ENCODE measurements at regions not wholly inside any gene's neighbourhood (a gene's known extent, or its start where the extent isn't known, plus 50 kb on each side); places are given as distances from the start of the nearest gene placed in this dataset.
"Not testable (repeated sequence)": the region's sequence is repeated elsewhere in the genome, so short reads cannot be mapped to it uniquely, and the experiment has no call there.

GRCh38 chr16:18127033-18127432 is 209.5 kb downstream of the NPIPA8 start:
- H3K27me3 Mint-ChIP-seq; intact Hi-C loops (cut with micrococcal nuclease); H3K4me1 Mint-ChIP-seq (ENCODE audit: low read depth); H3K36me3 Mint-ChIP-seq (ENCODE audit: low read depth); H3K9me3 Mint-ChIP-seq; H3K4me3 Mint-ChIP-seq; H3K27ac Mint-ChIP-seq: not testable (repeated sequence)

GRCh38 chr16:18119092-18119491 is 217.4 kb downstream of the NPIPA8 start:
- H3K27me3 Mint-ChIP-seq; H3K4me1 Mint-ChIP-seq (ENCODE audit: low read depth); intact Hi-C loops (cut with micrococcal nuclease); H3K9me3 Mint-ChIP-seq; H3K36me3 Mint-ChIP-seq (ENCODE audit: low read depth); H3K4me3 Mint-ChIP-seq; H3K27ac Mint-ChIP-seq: not testable (repeated sequence)

- H3K27ac Mint-ChIP-seq; H3K4me1 Mint-ChIP-seq (ENCODE audit: low read depth); H3K4me3 Mint-ChIP-seq; intact Hi-C loops (cut with micrococcal nuclease); H3K27me3 Mint-ChIP-seq; H3K36me3 Mint-ChIP-seq (ENCODE audit: low read depth); H3K9me3 Mint-ChIP-seq: not testable (repeated sequence)
Observed at GRCh38 chr16:18118684-18119083, 217.9 kb downstream of the NPIPA8 start.

GRCh38 chr16:18118071-18118470 is 218.5 kb downstream of the NPIPA8 start:
- H3K4me1 Mint-ChIP-seq (ENCODE audit: low read depth); intact Hi-C loops (cut with micrococcal nuclease); H3K4me3 Mint-ChIP-seq; H3K27me3 Mint-ChIP-seq; H3K27ac Mint-ChIP-seq; H3K36me3 Mint-ChIP-seq (ENCODE audit: low read depth); H3K9me3 Mint-ChIP-seq: not testable (repeated sequence)

GRCh38 chr16:18104412-18104811 is 232.1 kb downstream of the NPIPA8 start:
- H3K9me3 Mint-ChIP-seq; H3K4me1 Mint-ChIP-seq (ENCODE audit: low read depth); intact Hi-C loops (cut with micrococcal nuclease); H3K27me3 Mint-ChIP-seq; H3K36me3 Mint-ChIP-seq (ENCODE audit: low read depth); H3K4me3 Mint-ChIP-seq; H3K27ac Mint-ChIP-seq: not testable (repeated sequence)

DNA sequence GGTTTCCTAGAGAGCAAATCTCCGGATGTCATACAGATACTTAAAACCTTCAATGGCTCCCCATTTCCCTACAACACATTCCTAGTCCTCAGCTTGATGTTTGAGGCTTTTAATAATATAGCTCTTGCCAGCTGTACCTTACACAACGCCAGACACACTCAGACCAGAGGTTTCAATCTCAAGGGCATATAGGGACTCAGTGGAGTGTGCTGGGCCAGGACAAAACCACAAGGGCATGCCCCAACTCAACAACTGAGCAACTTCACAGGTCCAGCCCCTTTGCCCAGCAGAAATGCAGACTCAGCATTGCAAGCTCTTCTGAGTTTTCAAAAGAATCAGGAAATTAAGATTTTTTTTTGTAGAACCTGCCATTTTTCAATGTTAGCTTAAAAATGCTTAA is 235.5 kb downstream of the NPIPA8 start:
- H3K27me3 Mint-ChIP-seq; intact Hi-C loops (cut with micrococcal nuclease); H3K36me3 Mint-ChIP-seq (ENCODE audit: low read depth); H3K27ac Mint-ChIP-seq; H3K9me3 Mint-ChIP-seq; H3K4me3 Mint-ChIP-seq; H3K4me1 Mint-ChIP-seq (ENCODE audit: low read depth): not testable (repeated sequence)

DNA sequence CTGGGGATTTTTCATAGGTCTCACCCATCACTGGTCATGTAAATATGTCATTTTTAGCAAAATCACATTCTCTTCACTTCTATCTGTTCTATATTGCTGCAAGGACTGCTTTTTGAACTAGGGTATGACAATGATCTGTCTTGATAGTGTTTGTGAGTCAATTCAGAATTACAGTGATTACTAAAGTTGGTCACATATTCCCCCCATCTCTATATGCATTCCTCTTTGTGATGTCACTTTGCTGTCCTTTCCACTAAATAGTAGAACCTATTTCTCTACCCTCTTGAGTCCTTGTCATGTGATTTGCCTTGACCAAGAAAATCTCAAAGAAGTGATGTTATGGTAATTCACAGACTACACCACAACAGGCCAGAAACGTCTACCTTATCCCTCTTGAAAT is 243.9 kb downstream of the NPIPA8 start:
- H3K27ac Mint-ChIP-seq; H3K4me3 Mint-ChIP-seq; H3K36me3 Mint-ChIP-seq (ENCODE audit: low read depth); H3K9me3 Mint-ChIP-seq; H3K4me1 Mint-ChIP-seq (ENCODE audit: low read depth); intact Hi-C loops (cut with micrococcal nuclease); H3K27me3 Mint-ChIP-seq: not testable (repeated sequence)

GRCh38 chr16:18080658-18081363 is 255.7 kb downstream of the NPIPA8 start:
- H3K4me1 Mint-ChIP-seq (ENCODE audit: low read depth); H3K27ac Mint-ChIP-seq; H3K9me3 Mint-ChIP-seq; H3K36me3 Mint-ChIP-seq (ENCODE audit: low read depth); H3K27me3 Mint-ChIP-seq; H3K4me3 Mint-ChIP-seq; intact Hi-C loops (cut with micrococcal nuclease): not testable (repeated sequence)

- H3K4me3 Mint-ChIP-seq; H3K9me3 Mint-ChIP-seq; H3K27me3 Mint-ChIP-seq; H3K27ac Mint-ChIP-seq; H3K36me3 Mint-ChIP-seq (ENCODE audit: low read depth); H3K4me1 Mint-ChIP-seq (ENCODE audit: low read depth); intact Hi-C loops (cut with micrococcal nuclease): not testable (repeated sequence)
Observed at GRCh38 chr16:18077910-18078309, 258.6 kb downstream of the NPIPA8 start.

GRCh38 chr16:18072161-18072560 is 264.4 kb downstream of the NPIPA8 start:
- no peaks in the 10 kb centered on the region for H3K4me1 Mint-ChIP-seq (ENCODE audit: low read depth)
- no peaks in the 10 kb centered on the region for H3K9me3 Mint-ChIP-seq
- H3K4me3 Mint-ChIP-seq = no peak overlapping the region
- intact Hi-C loops (cut with micrococcal nuclease) = no loop called here
- no peak overlapping the region for H3K27ac Mint-ChIP-seq
- no peaks in the 10 kb centered on the region for H3K36me3 Mint-ChIP-seq (ENCODE audit: low read depth)
- no peaks in the 10 kb centered on the region for H3K27me3 Mint-ChIP-seq

- no peak overlapping the region for H3K27ac Mint-ChIP-seq
- no peak overlapping the region for H3K4me3 Mint-ChIP-seq
- no peaks in the 10 kb centered on the region for H3K27me3 Mint-ChIP-seq
- intact Hi-C loops (cut with micrococcal nuclease) = no loop called here
- no peaks in the 10 kb centered on the region for H3K36me3 Mint-ChIP-seq (ENCODE audit: low read depth)
- no peaks in the 10 kb centered on the region for H3K4me1 Mint-ChIP-seq (ENCODE audit: low read depth)
- H3K9me3 Mint-ChIP-seq = no peaks in the 10 kb centered on the region
Observed at GRCh38 chr16:18069683-18070082, 266.9 kb downstream of the NPIPA8 start.

DNA sequence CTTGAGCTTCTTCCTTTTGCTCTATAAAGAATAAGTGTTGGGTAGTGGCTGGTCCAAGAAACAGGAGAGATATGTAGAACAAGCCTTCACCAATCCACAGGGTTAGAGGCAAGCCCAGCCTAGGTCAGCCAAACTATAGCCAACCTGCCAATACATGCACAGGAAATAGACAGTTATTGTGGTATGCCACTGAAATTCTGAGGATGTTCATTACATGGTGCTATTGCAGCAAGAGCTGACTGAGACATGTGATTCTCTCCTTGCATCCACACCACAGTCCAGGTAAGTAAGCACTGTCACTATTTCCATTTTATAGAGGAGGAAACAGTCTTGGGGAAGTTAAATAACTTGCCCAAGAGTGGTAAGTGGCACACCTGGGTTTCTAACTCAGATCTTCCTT is 268.1 kb downstream of the NPIPA8 start:
- Mint-ChIP-seq H3K4me3 (no peak overlapping the region), H3K9me3 (no peaks in the 10 kb centered on the region), H3K4me1 (ENCODE audit: low read depth) (no peaks in the 10 kb centered on the region), H3K36me3 (ENCODE audit: low read depth) (no peaks in the 10 kb centered on the region), H3K27me3 (no peaks in the 10 kb centered on the region), H3K27ac (no peak overlapping the region)
- intact Hi-C loops (cut with micrococcal nuclease) = no loop called here

DNA sequence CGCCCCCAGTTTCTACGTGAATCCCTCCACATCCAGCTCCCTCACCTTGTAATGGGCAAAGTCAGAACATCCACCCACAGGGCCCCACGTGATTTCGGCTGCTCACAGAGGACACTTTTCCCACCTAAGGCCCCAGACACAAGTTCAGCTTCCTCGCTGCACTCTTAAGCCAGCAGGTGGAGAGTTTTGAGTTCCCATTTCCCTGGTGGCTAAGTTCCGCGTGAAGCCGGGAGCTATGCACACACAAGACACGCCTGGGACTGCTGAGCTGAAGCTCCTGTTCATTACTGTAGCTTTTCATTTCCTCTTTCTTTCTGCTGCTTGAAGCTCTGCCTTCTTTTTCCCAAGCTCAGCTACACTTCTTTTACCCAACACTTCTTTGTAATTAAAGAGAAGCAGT is 273.8 kb downstream of the NPIPA8 start:
- Mint-ChIP-seq H3K27me3 (peaks cover 5% of the 10 kb centered on the region), H3K4me3 (no peak overlapping the region), H3K9me3 (no peaks in the 10 kb centered on the region), H3K4me1 (ENCODE audit: low read depth) (no peaks in the 10 kb centered on the region), H3K36me3 (ENCODE audit: low read depth) (no peaks in the 10 kb centered on the region), H3K27ac (no peak overlapping the region)
- intact Hi-C loops (cut with micrococcal nuclease) = no loop called here

DNA sequence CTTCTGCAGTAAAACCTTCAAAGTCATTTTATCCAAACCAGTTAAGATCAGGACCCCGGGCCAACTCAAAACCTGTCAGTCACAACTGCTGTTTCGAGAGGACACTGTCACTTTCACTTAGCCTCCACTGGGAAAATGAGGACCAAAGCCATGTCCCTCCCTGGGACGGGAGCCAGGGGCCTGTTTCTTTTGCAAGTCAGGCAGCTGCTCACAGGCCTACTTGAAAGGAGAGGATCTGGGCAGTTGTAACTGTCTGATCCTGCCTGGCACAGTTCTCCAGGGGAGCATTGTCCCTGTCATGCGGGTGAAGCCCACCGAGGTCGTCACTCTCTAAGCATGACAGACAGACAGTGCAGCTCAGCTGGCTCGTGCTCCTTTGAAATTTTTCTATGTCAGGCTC is 276.2 kb downstream of the NPIPA8 start:
- peaks cover 5% of the 10 kb centered on the region for H3K27me3 Mint-ChIP-seq
- H3K9me3 Mint-ChIP-seq = no peaks in the 10 kb centered on the region
- intact Hi-C loops (cut with micrococcal nuclease) = no loop called here
- H3K4me3 Mint-ChIP-seq = no peak overlapping the region
- H3K36me3 Mint-ChIP-seq (ENCODE audit: low read depth) = no peaks in the 10 kb centered on the region
- no peak overlapping the region for H3K27ac Mint-ChIP-seq
- no peaks in the 10 kb centered on the region for H3K4me1 Mint-ChIP-seq (ENCODE audit: low read depth)

DNA sequence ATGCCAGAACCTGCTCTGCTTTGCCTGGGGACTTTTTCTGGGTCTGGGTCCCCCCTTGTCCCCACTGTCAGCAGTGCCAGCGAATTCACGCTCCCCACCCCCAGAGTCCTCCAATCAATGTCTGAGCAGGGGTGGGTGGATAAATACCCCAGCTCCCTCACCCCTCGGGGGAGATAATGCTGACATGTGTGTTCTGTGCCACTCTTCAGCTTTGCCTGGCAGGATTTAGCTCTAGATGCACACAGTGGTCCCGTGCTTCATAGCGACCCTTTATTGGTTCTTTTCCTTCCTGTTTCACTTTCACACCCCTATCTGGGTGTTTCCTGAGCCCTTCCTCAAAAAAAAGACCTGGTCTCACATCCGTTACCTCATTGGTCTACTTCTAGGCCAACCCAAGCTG is 277.0 kb downstream of the NPIPA8 start:
- H3K27ac Mint-ChIP-seq = no peak overlapping the region
- H3K4me1 Mint-ChIP-seq (ENCODE audit: low read depth) = no peaks in the 10 kb centered on the region
- H3K4me3 Mint-ChIP-seq = no peak overlapping the region
- H3K36me3 Mint-ChIP-seq (ENCODE audit: low read depth) = no peaks in the 10 kb centered on the region
- H3K9me3 Mint-ChIP-seq = no peaks in the 10 kb centered on the region
- peaks cover 5% of the 10 kb centered on the region for H3K27me3 Mint-ChIP-seq
- intact Hi-C loops (cut with micrococcal nuclease) = no loop called here
